ENCODE measurements at regions not wholly inside any gene's neighbourhood (a gene's known extent, or its start where the extent isn't known, plus 50 kb on each side); places are given as distances from the start of the nearest gene placed in this dataset.

DNA sequence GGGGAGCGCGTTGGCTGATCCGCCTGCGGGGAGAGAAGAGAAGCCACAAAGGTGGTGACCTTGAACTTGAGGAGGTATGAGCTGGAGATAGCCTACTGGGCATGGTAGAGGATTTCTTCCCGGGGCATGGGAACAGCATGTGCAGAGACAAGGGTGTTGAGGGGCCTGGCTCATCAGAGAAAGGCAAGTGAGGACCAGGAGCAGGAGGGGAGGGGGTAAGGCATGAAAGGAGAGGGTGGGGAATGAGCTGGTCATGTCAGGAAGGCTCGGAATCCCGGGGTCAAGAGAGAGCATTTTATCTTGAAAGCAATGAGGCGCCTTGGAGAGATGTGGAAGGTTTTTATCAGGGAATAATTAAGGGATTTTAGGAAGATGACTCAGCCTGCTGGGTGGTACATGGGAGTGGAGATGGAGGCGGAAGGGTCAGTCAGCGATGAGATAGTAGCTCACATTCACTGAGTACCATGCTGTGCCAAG lies 121.1 kb downstream of the LHX2 start:
- TF ChIP-seq, protein P1, sequence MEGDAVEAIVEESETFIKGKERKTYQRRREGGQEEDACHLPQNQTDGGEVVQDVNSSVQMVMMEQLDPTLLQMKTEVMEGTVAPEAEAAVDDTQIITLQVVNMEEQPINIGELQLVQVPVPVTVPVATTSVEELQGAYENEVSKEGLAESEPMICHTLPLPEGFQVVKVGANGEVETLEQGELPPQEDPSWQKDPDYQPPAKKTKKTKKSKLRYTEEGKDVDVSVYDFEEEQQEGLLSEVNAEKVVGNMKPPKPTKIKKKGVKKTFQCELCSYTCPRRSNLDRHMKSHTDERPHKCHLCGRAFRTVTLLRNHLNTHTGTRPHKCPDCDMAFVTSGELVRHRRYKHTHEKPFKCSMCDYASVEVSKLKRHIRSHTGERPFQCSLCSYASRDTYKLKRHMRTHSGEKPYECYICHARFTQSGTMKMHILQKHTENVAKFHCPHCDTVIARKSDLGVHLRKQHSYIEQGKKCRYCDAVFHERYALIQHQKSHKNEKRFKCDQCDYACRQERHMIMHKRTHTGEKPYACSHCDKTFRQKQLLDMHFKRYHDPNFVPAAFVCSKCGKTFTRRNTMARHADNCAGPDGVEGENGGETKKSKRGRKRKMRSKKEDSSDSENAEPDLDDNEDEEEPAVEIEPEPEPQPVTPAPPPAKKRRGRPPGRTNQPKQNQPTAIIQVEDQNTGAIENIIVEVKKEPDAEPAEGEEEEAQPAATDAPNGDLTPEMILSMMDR (IDR thresholded peaks at IDR 0.05): no peak
- no peak for TF ChIP-seq POLR2A (IDR thresholded peaks at IDR 0.05)
